Activated T-cell treated with anti-CD3 and anti-CD28 coated beads for 4 hours (primary cell): ENCODE measurements at regions not wholly inside any gene's neighbourhood (a gene's known extent, or its start where the extent isn't known, plus 50 kb on each side); places are given as distances from the start of the nearest gene placed in this dataset.
"Not testable (repeated sequence)": the region's sequence is repeated elsewhere in the genome, so short reads cannot be mapped to it uniquely, and the experiment has no call there.

Experiments
- DNase-seq: peaks from one replicate; pipeline ENCODE4 v3.0.0-alpha.2; 2020

DNA sequence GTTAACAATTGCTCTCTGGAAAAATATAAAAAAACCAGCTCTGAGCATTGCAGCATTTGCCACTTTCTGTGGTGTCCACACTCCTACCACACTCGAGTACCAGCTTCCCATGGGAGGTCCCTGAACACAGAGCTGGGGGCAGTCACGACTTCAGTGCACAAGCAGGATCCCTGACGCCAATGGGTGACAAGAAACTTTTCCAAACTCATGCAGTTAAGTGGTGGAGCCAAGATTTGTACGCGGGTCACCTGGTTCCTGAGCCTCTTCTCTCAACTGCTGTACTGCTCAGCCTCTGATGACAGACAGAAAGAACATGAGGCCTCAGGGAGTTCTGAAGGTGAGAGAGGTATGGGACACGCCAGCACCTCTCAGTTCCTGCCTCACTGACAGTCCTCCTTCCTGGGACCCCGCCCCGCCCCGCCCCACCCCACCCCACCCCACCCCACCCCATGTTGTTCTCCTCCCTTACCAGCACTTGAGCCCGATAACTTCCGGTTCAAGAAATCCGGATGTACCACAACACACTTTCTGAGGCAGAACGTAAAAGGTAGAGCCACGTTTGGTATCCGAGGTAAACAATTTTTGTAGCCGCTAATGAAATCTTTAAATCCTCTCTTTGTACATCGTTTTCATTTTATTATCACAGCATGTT is 287.6 kb downstream of the MYCN start:
- no peak for DNase-seq

DNA sequence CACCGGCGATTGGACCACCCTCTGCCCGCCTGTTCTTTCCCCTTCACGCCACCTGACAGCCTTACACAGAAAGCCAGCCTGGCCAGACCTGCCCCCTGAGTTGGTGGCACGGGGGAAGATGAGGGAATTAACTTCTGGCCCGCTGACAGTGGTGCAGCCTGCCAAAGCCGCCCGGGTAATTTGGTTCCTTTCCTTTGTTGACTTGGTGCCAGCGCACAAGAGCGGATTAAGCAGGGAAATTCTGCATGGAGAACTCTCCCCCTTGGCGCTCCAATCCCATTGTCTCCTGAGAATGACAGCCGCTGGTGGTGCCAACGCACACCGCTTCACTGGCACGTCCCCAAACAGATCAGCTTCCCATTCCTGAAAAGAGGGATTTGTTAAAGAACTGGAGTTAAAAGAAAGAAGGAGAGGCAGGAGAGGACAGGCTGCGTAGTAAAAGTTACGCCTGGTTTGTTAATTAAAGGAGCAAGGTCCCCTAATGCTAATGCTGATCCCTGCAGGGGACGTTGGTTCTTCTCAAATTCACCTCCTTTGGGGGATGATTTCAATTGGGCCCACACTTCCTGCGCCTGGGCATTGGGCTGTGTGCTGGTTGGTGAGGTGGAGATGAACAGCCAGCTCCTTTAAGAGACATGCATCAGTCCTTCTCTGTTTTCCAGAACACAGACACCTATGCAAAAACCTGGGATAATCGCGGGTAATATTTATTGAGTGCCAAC is 286.8 kb downstream of the MYCN start:
- DNase-seq, result no peak

DNA sequence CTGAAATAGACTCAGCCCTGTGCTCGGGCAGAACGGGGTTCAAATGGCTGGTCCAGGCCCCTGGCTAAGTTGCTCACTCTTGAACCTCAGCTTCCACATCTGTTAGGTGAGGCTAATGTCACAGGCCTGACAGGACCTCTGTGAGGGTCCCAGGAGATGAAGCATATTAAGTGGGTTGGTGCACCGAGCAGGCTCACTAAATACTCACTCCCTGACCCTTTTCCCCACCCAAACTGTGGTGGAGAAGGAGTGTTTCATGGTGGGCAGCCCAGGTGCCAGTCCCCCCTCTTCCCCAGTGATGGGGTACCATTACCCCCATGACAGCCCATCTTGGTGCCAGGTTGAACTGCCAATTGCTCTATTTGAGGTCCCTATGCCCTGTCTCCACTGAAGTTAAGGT is 286.0 kb downstream of the MYCN start:
- no peak for DNase-seq

DNA sequence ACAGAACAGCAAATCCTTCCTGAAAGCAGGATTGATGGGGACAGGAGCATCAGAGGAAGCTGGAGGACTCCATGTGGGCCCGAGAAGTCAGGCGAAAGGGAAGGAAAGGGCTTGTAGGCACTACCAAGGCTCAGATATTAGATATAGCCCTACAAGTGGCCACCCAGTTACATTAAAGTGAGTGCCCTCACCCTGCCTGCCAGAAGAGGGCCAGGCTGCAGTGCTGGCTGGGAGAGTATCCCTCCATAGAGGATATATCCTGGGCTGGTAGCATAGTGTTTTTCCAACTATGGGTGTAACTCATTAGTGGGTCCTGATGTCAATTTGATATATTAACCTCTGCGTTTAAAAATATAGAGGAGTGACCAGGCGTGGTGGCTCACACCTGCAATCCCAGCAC is 285.2 kb downstream of the MYCN start:
- DNase-seq, result no peak

DNA sequence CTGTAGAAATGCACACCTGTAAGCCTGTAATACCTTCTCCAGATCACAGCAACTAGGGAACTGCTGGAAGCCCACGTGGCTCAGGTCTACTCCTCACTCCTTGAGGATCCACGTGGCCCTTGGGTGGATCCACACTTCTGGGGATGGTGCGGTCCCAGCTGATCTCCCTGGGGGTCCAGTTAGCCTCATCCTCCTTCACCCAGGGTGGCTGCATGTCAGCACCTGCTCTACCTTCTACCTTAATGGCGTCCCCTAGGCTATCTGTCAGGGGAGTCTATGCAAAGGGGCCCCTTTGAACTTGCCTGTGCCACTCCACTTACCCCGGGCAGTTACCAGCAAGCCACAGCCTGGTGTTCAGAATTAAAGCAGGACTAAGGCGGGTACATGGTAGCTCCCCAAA is 284.7 kb downstream of the MYCN start:
- DNase-seq, result no peak

GRCh38 chr2:16224298-16225045 is 284.1 kb downstream of the MYCN start:
- DNase-seq, result no peak

DNA sequence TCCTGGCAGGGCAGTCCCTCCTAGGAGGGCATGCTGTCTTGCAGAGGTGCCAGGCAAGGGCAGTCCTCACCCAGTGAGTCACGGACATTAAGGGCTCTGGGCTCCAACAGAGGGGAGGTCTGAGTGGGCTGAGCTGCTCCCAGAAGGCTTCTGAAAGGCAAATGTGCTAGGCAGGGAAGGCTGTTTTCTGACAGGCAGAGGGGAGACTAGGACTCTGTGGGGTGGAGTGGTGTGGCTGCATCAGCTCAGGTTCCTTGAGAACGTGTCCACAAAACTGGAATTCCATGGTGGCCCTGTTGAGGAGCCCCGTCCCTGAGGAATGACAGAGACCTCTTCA is 283.5 kb downstream of the MYCN start:
- no peak for DNase-seq

GRCh38 chr2:16223161-16223840 is 283.0 kb downstream of the MYCN start:
- no peak for DNase-seq

DNA sequence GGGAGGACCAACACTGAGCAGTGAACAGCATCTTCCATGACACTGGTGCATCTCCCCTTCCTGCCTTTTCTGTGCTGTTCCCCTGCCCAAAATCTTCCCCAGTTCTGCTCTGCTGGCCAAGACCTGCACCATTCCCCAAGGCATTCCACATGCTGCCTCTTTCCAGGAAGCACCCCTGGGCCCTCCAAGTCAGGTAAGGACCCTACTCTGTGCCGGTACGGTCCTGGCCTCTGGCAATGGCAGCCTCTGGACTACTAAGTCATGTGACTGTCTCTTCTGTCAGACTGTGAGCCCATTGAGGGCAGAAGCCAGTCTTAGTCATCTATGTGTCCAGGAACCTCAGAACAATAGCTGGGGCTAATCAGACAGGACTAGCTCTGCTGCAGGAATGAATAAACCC is 282.0 kb downstream of the MYCN start:
- no peak for DNase-seq

GRCh38 chr2:16221461-16222010 is 281.2 kb downstream of the MYCN start:
- DNase-seq, result no peak

GRCh38 chr2:16219292-16219975 is 279.1 kb downstream of the MYCN start:
- no peak for DNase-seq

DNA sequence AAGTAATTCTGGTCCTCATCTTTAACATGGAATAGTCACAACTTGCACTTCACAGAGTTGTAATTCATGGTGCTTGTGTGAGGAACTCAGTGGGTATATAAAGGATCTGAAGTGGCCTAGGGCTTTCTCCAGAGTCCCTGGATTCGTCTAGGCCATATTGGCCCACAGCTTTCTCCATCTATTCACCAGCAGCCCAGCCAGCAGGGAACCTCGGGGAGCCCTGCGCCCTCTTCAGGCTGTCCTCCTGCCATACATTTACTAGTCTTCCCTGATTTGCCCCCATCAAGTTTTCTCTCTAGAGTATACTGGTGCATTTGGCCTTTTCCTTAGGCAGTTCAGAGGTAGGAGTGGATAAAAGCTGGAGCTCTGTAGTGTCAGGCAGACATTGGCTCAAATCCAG is 278.3 kb downstream of the MYCN start:
- DNase-seq, result no peak

DNA sequence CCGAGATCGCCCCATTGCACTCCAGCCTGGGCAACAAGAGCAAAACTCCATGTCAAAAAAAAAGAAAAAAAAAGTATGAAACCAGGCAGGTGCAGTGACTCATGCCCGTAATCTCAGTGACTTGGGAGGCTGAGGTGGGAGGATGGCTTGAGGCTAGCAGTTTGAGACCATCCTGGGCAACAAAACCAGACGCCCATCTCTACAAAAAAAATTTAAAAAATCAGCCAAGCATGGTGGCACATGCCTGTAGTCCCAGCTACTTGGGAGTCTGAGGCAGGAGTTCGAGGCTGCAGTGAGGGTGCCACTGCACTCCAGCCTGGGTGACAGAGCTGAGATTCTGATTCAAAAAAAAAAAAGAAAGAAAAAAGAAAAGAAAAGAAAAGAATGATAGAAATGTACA is 277.8 kb downstream of the MYCN start:
- DNase-seq, result no peak

DNA sequence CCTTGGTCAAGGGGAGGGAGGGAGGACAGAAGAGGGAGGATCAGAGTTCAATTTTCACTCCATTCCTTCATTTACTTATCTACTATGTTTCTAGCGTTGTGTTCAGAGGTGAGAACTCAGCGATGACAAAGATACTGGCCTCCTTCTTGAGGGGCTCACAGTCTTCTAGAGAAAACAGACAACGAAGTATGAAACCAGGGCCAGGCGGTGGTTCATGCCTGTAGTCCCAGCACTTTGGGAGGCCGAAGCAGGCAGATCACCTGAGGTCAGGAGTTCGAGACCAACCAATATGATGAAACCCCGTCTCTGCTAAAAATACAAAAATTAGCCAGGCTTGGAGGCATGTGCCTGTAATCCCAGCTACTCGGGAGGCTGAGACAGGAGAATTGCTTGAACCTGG is 277.4 kb downstream of the MYCN start:
- not testable (repeated sequence) for DNase-seq

GRCh38 chr2:16217291-16217690 is 276.9 kb downstream of the MYCN start:
- DNase-seq, result no peak

DNA sequence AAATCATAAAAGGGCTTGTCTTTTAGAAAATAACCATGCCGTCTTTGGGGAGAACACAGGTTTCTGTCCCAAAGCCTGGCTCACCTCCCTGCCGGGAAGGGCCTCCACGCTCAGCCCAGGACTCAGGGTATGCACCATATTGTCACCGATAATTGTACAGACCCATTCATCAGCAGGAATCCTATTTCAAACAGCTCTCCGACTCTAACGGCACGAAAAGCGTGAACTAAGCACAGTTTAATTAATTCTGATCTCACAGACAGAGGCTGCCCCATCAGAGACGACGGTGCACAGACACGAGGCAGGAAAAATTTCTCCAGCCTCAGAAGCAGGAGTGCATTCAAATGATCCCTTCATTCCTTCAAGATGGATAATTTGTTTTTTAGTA is 276.2 kb downstream of the MYCN start:
- DNase-seq, result no peak

DNA sequence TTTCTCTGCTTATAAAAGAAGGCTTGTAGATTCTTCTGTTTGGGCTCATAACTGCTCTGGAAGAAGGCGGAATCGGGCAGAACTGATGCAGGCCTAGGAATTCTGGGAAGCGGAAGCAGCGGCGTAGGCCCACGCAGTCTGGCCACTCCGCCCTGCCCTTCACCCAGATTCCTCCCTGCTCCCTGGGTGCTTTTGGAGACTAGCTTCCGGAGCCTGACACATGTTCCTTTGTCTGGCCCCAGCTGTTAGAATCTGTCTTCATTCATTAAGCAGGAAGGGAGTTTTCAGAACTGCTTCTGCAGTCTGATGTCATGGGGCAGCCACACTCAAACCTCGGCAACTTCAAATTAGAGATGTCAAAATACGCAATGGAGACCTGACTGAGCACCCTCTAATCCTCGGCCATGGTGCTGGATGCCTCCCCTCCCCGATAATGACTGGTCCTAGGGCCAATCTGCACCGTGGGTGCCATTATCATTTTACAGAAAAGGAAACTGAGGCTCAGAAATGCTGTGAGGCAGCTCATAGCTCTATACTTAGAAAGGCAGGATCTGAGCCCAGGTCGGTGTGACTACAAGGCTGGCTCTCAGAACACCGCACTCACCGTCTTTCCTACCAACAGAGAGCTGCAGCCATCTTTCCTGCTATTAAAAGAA is 275.7 kb downstream of the MYCN start:
- DNase-seq, result no peak

GRCh38 chr2:16214861-16215260 is 274.5 kb downstream of the MYCN start:
- no peak for DNase-seq

- DNase-seq, result no peak
Measured at GRCh38 chr2:16214391-16214790, 274.0 kb downstream of the MYCN start.

DNA sequence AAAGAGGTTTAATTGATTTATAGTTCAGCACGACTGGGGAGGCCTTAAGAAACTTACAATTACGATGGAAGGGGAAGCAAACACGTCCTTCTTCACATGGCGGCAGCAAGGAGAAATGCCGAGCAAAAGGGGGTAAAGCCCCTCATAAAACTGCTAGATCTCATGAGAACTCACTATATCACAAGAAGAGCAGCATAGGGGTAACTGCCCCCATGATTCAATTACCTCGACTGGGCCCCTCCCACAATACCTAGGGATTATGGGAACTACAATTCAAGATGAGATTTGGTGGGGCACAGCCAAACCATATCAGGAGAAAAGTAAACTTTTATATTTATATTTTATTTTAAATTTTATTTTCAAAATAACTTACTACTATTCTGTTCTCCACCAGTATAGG is 272.0 kb downstream of the MYCN start:
- DNase-seq, result no peak

DNA sequence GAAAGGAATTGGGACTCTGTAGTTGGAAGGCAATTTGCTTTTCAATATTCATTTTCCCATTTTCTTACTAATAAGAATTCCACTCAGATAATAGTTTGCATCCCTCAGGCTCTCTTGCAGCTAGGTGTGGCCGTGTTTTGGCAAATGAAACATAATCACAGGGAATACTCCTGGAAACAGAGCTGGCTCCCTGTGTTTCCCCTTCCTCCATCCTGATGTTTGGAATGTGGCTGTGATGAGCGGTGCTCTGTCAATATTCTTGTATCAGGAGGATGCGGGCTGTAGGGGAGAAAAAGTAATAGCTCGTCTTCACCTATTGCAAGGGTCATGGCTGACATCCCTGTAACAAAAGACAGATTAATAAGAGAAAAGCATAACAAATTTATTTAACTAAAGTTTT is 271.0 kb downstream of the MYCN start:
- DNase-seq, result no peak

DNA sequence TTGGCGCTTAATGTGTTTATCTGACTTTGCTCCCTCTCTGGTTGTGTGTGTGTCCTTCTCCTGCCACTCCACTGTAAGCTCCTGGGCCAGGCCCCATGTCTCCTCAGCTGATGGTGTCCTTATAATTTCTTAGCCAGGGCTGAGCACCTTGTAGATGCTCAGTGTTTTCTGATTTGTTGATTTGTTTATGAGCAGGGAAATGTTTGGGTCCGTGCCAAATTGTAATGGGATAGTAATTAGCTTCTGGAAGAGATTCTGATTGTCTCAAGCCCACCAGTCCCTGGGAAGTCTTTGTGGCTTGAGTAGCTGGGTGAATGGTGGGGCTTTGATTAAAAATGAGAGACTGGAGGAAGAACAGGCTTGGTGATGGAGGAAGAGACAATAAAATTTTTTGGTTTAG is 270.5 kb downstream of the MYCN start:
- no peak for DNase-seq
